GM06990 (cell line): ENCODE measurements at regions not wholly inside any gene's neighbourhood (a gene's known extent, or its start where the extent isn't known, plus 50 kb on each side); places are given as distances from the start of the nearest gene placed in this dataset.

Experiments
- DNase-seq: peaks from one replicate; pipeline ENCODE4 v3.0.0-alpha.2; 2011; ENCODE audit not compliant: insufficient read length; ENCODE audit errors: extremely low read depth
- H3K27me3 ChIP-seq: replicated peaks from 2 replicates; pipeline ENCODE4 v1.6.0; 2011; ENCODE audit warnings: low read length; ENCODE audit not compliant: control insufficient read depth, insufficient read depth
- H3K36me3 ChIP-seq: 2 replicates; pipeline ENCODE4 v1.5.1; 2011; ENCODE audit warnings: low read length; ENCODE audit not compliant: control insufficient read depth, insufficient read depth
- H3K4me3 ChIP-seq: replicated peaks from 2 replicates; pipeline ENCODE4 v1.5.1; 2011; ENCODE audit warnings: low read depth, mild to moderate bottlenecking, control low read depth, low read length
- TF ChIP-seq, protein P1 (sequence below): IDR thresholded peaks from 2 replicates; pipeline ENCODE4 v1.5.1; 2011; ENCODE audit warnings: low read length, control low read depth, mild to moderate bottlenecking, inconsistent platforms; ENCODE audit not compliant: insufficient read depth, poor library complexity, severe bottlenecking

GRCh38 chr10:8352171-8353075 lies 297.9 kb downstream of the GATA3 start:
- Histone ChIP-seq H3K36me3 (no peaks in the 10 kb centered on the region), H3K27me3 (no peaks in the 10 kb centered on the region; the same call in 1 of the 2 replicates), H3K4me3 (no peak overlapping the region)
- TF ChIP-seq, protein P1, sequence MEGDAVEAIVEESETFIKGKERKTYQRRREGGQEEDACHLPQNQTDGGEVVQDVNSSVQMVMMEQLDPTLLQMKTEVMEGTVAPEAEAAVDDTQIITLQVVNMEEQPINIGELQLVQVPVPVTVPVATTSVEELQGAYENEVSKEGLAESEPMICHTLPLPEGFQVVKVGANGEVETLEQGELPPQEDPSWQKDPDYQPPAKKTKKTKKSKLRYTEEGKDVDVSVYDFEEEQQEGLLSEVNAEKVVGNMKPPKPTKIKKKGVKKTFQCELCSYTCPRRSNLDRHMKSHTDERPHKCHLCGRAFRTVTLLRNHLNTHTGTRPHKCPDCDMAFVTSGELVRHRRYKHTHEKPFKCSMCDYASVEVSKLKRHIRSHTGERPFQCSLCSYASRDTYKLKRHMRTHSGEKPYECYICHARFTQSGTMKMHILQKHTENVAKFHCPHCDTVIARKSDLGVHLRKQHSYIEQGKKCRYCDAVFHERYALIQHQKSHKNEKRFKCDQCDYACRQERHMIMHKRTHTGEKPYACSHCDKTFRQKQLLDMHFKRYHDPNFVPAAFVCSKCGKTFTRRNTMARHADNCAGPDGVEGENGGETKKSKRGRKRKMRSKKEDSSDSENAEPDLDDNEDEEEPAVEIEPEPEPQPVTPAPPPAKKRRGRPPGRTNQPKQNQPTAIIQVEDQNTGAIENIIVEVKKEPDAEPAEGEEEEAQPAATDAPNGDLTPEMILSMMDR: no peak
- no peak for DNase-seq

DNA sequence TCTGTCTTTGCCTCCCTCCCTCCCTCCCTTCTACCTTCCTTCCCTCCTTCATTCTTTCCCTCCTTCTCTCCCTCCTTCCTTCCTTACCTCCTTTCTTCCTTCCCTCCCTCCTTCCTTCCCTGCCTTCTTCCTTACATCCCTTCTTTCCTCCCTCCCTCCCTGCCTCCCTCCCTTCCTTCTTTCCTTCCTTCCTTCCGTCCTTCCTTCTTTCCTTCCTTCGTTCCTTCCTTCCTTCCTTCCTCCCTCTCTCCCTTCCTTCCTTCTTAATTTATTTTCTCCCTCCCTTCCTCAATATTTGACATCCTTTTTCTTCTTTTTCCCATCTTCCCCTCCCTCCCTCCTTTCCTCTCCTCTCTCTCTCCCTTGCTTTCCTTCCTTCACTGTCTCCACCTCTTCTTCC lies 301.8 kb downstream of the GATA3 start:
- no peaks in the 10 kb centered on the region for H3K36me3 ChIP-seq
- no peak overlapping the region for H3K4me3 ChIP-seq
- H3K27me3 ChIP-seq: no peaks in the 10 kb centered on the region
- TF ChIP-seq, protein P1: no peak
- no peak for DNase-seq

- no peaks in the 10 kb centered on the region for H3K27me3 ChIP-seq
- no peaks in the 10 kb centered on the region for H3K36me3 ChIP-seq
- no peak for DNase-seq
- no peak overlapping the region for H3K4me3 ChIP-seq
- TF ChIP-seq, protein P1: no peak
These were observed 305.0 kb downstream of the GATA3 start for GRCh38 chr10:8359467-8359866.

DNA sequence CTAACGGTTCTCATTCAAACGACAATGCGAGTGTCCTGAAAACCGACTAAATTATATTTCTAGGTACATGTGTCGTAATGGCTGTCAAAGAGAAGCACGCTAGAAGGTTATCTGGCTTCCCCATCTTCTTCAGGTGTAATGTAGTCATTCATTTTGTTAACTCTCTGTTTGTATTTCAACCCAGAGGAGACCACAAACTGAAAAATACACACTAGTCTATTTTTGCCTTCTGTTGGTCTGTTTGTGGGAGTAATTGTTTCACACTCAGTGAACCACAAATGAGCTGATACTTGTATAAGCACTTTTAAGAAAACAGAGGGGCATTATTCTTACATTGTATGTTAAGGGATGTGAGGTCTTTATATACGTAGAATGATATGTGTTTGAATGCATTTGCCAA lies 305.9 kb downstream of the GATA3 start:
- Histone ChIP-seq H3K36me3 (no peaks in the 10 kb centered on the region), H3K27me3 (no peaks in the 10 kb centered on the region), H3K4me3 (no peak overlapping the region)
- TF ChIP-seq, protein P1: no peak
- DNase-seq: peak; percentile 57

- no peak overlapping the region for H3K4me3 ChIP-seq
- DNase-seq: no peak
- TF ChIP-seq, protein P1: no peak
- no peaks in the 10 kb centered on the region for H3K36me3 ChIP-seq
- H3K27me3 ChIP-seq: no peaks in the 10 kb centered on the region
These were observed 306.5 kb downstream of the GATA3 start for GRCh38 chr10:8360814-8361509.
